GM12891 (cell line): ENCODE measurements at regions not wholly inside any gene's neighbourhood (a gene's known extent, or its start where the extent isn't known, plus 50 kb on each side); places are given as distances from the start of the nearest gene placed in this dataset.

ENCODE experiments used
- PAX5 ChIP-seq: IDR thresholded peaks from 2 replicates; pipeline ENCODE4 v1.6.1; 2011; ENCODE audit warnings: low read length, moderate library complexity, mild to moderate bottlenecking; ENCODE audit not compliant: insufficient read depth, severe bottlenecking
- POLR2A ChIP-seq: IDR thresholded peaks from 2 replicates; pipeline ENCODE4 v1.6.1; 2011; ENCODE audit warnings: low read depth, low read length, control low read depth
- POLR2AphosphoS5 ChIP-seq: IDR thresholded peaks from 2 replicates; pipeline ENCODE4 v1.6.1; 2011; ENCODE audit warnings: low read depth, low read length, control low read depth
- POU2F2 ChIP-seq: IDR thresholded peaks from 2 replicates; pipeline ENCODE4 v1.6.1; 2011; ENCODE audit warnings: low read depth, mild to moderate bottlenecking, control low read depth, low read length, moderate library complexity

GRCh38 chr2:177335917-177336450 lies 56.6 kb upstream of the AGPS start:
- no peak for TF ChIP-seq PAX5
- TF ChIP-seq POLR2A: no peak
- TF ChIP-seq POLR2AphosphoS5: no peak
- TF ChIP-seq POU2F2: no peak
